Fibroblast of skin of left biceps (primary cell): ENCODE measurements at regions not wholly inside any gene's neighbourhood (a gene's known extent, or its start where the extent isn't known, plus 50 kb on each side); places are given as distances from the start of the nearest gene placed in this dataset.

Source experiments
- DNase-seq, 2 experiments: peaks; one replicate each; pipeline ENCODE4 v3.0.0-alpha.2; 2013; ENCODE audit warnings: low read depth in 2 of 2

DNA sequence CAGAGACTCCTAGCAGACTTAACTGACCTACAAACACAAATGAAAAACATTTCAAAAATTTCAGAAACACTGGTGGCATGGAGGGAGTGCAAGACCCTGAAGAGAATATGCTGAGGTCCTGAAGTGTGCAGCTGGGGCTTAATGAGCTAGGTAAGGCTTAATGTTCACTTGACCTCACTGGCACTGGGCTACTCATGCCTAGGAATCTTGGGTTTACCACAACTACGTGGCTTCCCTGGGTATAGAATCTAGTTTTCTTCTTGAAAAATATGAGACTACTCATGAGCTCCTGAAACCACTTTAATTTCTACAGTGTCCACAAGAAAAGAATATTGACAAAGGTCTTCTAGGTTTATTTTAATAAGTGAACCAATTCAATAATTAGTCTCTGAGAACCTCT is 139.8 kb downstream of the HNMT start:
- DNase-seq = no peak

DNA sequence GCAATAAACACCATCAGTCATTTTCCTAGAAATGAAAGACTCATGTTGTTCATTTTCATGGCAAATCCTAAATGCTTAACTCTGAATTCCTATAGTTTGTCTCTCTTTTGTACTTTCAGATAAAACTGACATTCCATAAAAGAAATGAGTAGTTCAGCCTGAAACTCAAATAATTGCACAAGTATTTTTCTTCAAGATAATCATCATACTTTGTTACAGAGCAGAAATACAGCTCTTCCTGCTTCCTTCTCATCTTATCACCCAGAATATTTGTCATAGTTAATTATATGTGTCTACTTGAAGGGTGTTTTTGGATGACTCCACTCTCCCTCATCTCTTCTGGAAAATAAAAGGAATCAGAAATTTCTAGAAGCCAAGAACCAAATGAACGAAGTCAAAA is 141.1 kb downstream of the HNMT start:
- DNase-seq = no peak

- DNase-seq = no peak
Observed at GRCh38 chr2:138106606-138107005, 142.3 kb downstream of the HNMT start.

GRCh38 chr2:138107288-138107687 is 143.0 kb downstream of the HNMT start:
- DNase-seq = no peak

DNA sequence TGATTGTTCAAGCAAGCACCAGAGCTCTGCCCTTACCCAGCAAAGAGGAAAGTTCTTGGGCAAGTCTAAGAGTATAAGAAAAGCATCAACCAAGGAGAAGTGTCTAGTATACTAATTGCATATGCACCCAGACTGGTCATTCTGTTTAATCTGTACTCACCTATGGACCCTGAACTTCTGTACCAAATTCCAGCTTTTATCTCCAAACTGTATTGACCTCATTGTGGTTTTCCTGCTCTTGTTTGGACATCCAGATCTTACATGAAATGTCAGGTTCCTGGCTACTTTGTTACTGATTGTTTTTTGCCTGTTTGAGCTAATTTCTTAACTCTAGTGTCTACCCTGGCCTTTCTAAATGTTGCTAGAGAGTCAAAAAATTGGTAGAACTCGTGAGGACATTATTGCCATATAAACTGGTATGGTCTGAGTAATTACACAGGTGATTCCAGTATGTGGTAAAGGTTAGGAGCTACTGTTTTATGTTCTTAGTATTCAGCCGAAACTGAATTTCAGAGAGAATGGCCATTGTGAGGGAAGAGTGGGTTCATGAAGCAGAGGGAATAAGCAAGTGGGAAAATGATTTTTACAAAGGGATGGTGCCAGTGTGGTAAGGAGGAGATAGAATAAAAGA is 146.3 kb downstream of the HNMT start:
- no peak for DNase-seq

DNA sequence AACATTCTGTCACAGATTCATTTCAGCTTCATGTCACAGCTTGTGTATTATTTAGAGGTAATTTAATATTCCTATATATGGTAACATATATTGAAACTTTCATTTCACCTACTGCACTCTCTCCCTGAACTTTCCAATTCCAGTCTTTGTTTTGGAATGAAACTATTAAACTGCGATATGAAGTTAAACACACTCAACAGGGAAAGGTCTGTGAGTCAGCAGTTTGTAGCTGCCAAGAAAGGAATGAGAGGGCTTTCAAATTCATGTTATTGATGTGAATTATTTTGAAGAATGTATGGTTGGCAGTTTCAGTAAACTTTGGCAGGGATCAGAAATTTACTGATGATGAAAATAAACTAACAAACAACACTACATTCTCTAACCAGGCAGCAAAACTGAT is 148.3 kb downstream of the HNMT start:
- DNase-seq = no peak

DNA sequence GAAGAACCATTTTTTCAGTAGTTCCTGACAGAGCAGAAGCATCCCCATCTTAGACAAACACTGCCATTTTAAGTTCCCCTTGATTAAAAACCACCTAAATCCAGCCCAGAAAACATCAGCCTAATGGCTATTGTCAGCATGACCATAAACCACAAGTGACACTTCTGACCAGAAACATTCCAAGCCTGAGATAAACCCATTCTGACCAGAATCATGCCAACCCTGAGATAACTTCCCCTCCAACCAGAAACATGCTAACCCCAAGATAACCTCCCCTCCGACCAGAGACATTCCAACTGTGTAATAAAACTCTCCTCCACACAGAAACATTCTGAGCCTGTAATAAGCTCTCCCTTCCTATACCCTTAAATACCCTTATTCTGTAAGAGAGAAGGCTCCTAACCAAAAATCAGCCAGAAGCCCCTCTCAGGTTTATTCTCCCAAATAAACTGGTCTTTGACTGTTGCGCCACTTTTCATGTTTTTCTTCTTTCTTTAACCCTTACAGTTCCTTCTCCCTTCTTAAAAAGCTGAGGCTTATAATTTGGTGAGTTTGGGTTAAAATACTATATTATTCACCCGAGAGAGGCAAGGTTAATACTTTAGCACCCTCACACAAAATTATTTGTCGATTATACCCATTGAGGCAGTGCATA is 149.7 kb downstream of the HNMT start:
- DNase-seq = no peak

DNA sequence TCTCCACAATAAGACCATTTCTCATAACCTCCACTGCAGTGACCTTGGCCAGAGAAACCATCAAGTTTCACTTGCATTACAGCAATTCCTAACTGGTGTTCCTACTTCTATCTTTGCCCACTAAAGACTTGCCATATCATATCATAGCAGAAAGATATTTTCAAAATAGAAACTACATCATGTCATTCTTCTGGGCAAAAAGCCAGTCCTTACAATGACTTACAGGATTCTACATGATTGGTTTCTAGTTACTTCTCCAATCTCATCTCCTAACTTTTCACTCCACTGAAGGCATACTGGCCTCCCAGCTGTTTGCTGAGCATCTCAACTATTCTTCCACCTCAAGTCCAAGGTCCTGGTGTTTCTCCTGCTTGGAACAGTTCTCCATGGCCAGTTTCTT is 151.4 kb downstream of the HNMT start:
- DNase-seq = no peak

GRCh38 chr2:138116456-138116855 is 152.2 kb downstream of the HNMT start:
- no peak for DNase-seq

DNA sequence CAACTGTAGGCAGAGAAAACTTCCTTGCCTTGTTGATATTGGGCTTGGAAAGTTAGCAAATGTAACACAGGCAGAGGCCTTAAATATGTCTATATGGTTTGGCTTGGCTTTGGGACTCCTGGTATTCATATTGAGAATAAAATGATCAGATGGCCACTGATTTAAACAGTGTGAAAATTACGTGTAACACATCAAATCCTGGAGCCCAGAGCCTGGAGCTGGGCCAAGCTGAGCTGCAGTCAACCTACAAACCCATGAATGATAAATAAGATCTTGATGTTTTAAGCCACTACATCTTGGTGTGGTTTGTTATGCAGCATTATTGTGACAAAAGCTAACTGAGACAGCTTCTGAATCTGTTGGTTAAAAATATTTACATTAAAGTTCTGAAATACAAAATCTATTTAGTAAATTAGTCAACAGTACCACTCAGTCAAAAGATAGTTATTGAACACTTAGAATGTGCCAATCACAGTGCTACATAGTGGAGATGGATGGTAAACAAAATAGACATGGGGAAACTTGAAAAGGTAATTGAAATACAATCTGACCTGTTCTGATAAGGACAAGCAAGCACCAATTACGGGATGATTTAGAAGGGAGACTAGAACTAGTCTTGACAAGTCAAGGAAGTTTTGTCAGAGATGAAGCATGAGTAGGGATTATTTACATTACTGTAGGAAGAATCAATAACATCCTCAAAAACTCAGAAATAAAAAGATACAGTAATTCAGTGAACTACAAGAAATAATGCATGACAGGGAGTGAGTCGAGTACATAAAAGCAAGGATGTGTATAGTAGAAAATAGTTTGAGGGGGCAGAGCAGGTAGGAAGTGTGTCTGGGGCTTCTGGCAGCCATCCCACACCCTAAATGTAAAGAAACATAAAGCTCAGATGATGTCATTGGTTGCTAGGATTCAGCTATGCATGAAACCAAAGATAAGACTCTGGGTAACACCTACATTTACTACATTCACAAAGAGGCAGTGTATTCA is 157.7 kb downstream of the HNMT start:
- DNase-seq = no peak

- DNase-seq = no peak
Observed at GRCh38 chr2:138122891-138123290, 158.6 kb downstream of the HNMT start.

DNA sequence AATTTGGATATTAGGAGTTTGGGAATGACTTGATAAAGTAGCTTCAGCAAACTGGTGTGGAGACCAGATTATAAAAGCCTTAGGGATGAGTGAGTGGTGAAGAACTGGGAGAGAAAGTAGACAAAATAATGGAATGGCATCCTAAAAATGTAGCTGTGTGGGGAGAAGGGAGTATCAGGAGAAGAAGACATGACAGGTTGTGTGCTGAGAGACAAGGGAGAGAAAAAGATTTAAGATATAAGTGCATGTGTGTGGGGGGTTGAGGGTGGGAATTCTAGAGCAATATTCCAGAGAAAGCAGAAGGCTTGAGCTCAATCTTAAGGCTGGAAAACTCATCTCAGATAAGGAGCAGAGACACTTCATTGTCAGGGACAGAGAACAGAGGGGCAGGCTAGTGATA is 159.5 kb downstream of the HNMT start:
- DNase-seq = no peak

GRCh38 chr2:138124521-138124920 is 160.2 kb downstream of the HNMT start:
- no peak for DNase-seq

DNA sequence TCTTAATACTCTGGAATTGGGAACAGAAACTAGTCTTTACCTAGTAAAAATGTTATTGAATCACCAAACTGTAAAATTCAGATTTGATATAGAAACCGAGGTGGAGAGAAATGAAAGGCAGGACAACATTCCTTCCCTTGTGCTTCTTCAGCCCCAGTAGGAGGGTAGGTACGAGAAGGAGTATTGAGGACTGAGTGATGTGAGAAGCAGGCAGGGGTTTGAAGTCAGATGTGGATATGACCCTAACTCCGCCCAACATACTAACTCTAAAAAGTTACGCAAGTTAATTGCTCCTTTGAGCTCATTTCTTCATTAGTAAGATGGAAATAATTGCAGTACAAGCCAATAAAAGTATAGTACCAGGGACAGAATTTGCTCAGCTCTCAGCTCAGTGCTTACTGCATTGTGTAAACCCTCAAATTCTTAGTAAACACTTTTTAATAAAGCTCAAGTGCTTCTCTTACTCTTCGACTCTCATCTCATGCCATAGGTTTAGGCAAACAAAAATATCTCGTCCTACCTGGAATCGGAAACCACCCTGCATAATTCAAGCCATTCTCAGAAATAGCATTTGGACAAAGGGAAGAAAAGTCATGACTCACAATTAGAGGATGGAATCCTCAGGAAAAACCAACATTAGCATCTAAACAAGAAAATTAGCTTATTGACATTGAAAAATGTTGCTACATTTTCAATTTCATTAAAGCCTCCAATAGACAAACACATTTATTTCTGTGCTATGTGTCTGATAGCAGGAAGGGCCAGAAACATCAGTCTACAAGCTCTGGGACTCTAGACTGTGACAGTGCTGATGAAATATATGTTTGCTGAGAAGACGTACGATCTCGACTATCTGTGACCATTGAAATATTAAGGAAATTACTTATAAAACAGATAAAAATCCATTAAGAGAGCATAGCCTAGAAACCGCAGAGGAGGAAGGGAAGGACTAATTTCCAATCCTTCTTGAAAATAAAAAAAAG is 161.3 kb downstream of the HNMT start:
- no peak for DNase-seq

GRCh38 chr2:138132108-138132507 is 167.8 kb downstream of the HNMT start:
- DNase-seq = no peak

GRCh38 chr2:138137949-138138348 is 173.7 kb downstream of the HNMT start:
- DNase-seq = no peak

- no peak for DNase-seq
Observed at GRCh38 chr2:138147796-138148195, 183.5 kb downstream of the HNMT start.

DNA sequence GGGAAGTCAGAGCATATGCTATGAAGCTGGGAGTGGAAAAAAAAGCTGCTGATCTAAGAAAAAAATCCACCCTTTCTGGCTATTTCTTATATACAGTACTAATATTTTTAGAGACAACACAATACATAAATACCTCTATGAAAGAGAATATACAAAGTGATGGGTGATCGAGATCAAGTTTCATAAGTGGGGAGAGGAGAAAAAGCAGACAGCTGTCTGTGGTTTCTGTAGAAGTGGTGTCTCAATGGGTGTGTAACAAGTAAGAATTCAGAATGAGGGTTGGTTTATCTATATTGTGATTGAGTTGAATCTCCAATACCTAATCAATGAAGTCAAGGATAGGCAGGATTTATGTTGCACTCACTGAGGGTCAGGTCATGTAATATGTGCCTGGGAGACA is 191.0 kb downstream of the HNMT start:
- DNase-seq = no peak

GRCh38 chr2:138157372-138157771 is 193.1 kb downstream of the HNMT start:
- DNase-seq = no peak

- no peak for DNase-seq
Observed at GRCh38 chr2:138170485-138170884, 206.2 kb downstream of the HNMT start.

- no peak for DNase-seq
Observed at GRCh38 chr2:138171244-138171643, 207.0 kb downstream of the HNMT start.
